Lower leg skin (tissue), 4 donors: ENCODE measurements at regions not wholly inside any gene's neighbourhood (a gene's known extent, or its start where the extent isn't known, plus 50 kb on each side); places are given as distances from the start of the nearest gene placed in this dataset.

Experiments used
- DNase-seq, 2 donors: peaks; one replicate each; pipeline ENCODE4 v3.0.0-alpha.2; 2019; ENCODE audit warnings: low spot score in 2 of 2
- H3K4me3 ChIP-seq: fragments of 200-600 bp; sonication (generic); 2 replicates; pipeline ENCODE4 v1.5.1; 2017; ENCODE audit warnings: mild to moderate bottlenecking, low read depth; ENCODE audit not compliant: poor library complexity, severe bottlenecking
- POLR2A ChIP-seq, 2 donors: fragments of 450-650 bp; IDR thresholded peaks; one replicate each; pipeline ENCODE4 v1.6.1; 2016 to 2017; ENCODE audit warnings: antibody characterized with exemption in 2 of 2, mild to moderate bottlenecking in 1 of 2, moderate library complexity in 1 of 2
- WGBS, 2 donors: methylation state at CpG; one replicate each; pipeline ENCODE4 v1.1.5; 2018; 5-methylcytosine and 5-hydroxymethylcytosine counted together
- intact Hi-C: fragments of 100-400 bp; cut with DNase I; formaldehyde crosslinking; loops from one replicate; pipeline ENCODE4 v1.15.0; 2023; ENCODE audit warnings: low total_unique reads
- TF ChIP-seq, protein P1 (sequence below), 3 donors: fragments of 450-650 bp; IDR thresholded peaks; one replicate each; pipeline ENCODE4 v1.5.1; 2016; ENCODE audit warnings: antibody characterized with exemption in 3 of 3, mild to moderate bottlenecking in 3 of 3, moderate library complexity in 2 of 3

DNA sequence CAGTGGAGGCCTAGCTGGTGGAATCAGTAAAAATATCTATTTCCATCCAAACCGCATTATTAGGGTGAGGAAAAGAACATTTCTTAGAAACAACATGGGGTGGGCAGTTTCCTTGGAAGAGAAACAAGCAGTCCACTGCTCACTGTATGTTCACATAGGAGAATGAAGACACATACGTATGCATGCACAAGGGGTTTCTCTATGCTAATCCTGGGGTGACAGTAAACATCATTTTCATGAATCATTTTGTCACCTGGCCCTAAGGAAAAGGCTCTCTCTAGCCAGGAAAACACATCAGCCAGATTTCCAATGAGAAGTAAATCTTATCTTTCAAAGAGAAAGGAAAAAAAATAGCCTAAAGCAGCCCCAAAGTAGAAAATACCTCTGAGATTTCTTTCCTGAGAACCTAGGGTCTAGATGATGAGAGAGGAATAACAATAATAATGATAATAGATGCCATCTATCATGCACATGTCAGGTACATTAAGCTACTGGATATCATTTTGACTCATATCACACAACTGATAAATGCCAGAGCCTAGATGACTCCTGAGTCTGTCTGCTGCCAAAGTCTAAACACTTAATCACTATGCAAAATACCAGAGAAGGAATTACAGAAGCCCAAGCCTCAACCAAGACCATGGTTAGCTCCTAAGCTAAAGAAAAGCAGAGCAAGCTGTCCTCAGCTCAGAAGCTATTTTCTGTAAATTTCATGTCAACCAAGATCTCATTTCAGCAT, 520.5 kb upstream of the TMPO start:
- H3K4me3 ChIP-seq: no peak overlapping the region
- WGBS, 2 donors: 83 to 85% methylated on average over 2 of the region's 2 CpGs
- DNase-seq: no peak
- TF ChIP-seq POLR2A (IDR thresholded peaks at IDR 0.05): no peak
- TF ChIP-seq, protein P1, sequence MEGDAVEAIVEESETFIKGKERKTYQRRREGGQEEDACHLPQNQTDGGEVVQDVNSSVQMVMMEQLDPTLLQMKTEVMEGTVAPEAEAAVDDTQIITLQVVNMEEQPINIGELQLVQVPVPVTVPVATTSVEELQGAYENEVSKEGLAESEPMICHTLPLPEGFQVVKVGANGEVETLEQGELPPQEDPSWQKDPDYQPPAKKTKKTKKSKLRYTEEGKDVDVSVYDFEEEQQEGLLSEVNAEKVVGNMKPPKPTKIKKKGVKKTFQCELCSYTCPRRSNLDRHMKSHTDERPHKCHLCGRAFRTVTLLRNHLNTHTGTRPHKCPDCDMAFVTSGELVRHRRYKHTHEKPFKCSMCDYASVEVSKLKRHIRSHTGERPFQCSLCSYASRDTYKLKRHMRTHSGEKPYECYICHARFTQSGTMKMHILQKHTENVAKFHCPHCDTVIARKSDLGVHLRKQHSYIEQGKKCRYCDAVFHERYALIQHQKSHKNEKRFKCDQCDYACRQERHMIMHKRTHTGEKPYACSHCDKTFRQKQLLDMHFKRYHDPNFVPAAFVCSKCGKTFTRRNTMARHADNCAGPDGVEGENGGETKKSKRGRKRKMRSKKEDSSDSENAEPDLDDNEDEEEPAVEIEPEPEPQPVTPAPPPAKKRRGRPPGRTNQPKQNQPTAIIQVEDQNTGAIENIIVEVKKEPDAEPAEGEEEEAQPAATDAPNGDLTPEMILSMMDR (IDR thresholded peaks at IDR 0.05): no peak
- intact Hi-C loops: no loop called here

DNA sequence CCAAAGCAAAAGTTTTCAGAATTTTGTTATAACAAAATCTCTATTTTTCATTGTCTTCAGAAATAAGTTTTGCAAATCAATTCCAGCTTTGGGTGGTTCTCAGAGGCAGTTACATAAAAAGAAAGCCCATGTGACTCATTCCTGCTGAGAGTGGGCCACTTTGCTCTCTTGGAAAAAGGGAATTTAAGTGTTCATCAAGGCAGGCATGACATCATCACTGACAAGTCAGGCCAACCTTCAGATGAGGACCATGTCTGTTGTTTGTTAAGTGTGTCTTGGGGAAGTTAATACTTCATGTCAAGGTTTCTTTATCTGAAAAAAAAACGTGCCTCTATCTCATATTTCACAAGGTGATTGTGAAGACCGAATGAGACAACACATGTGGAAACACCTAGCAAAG, 519.8 kb upstream of the TMPO start:
- H3K4me3 ChIP-seq: no peak overlapping the region
- intact Hi-C loops: no loop called here
- WGBS, 2 donors: 26 to 37% methylated on average over 2 of the region's 2 CpGs
- TF ChIP-seq, protein P1 (IDR thresholded peaks at IDR 0.05): no peak
- no peak for TF ChIP-seq POLR2A (IDR thresholded peaks at IDR 0.05)
- DNase-seq: no peak

DNA sequence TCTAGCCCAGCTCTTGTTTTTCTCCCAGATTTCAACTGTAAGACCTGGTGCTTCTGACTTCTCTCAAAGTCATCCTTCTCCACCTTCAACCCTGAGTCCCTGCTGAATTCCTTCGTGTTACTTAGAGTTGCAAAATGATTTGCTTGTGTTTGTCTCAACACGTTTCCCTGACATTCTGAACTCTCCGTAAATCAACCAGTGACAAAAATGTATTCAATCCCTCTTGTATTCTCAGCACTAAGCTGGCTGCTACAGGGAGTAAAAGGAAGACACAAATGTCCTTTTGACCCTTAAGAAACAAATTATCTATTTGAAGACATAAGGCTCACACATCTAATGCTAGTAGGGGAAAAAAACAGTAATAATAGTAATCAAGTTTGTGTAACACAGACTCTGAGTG, 514.0 kb upstream of the TMPO start:
- no peak overlapping the region for H3K4me3 ChIP-seq
- TF ChIP-seq, protein P1 (IDR thresholded peaks at IDR 0.05): no peak
- TF ChIP-seq POLR2A (IDR thresholded peaks at IDR 0.05): no peak
- intact Hi-C loops: no loop called here

DNA sequence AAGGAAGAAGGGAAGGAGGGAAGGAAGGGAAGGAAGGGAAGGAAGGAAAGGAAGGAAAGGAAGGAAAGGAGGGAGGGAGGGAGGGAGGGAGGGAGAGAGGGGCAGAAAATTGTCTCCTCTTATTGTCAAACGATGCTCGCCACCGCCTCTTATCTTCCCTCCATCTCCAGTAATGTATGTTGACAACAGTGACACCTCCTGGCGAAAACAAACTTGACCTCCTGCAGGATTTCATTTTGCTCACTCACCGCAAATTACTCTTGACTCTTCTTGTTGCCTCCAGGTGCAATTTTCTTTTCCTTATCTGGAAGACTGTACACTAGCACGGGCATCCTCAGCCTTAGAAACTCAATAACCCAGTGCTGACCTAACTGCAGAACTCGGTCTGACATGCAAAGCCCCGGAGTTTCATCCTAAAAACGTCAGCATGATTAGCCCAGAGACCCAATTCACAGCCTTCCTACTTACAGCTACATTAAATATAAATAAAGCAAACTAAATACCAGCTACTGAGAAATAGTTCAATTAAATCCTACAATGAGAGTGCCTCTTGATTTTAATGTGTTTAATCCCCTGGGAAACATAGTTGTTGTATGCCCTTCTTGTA, 512.4 kb upstream of the TMPO start:
- no peak overlapping the region for H3K4me3 ChIP-seq
- TF ChIP-seq POLR2A (IDR thresholded peaks at IDR 0.05): no peak
- TF ChIP-seq, protein P1 (IDR thresholded peaks at IDR 0.05): no peak
- DNase-seq: peak in 1 of 2 donors; percentile 61
- 28 to 29% methylated on average over 9 of the region's 9 CpGs for WGBS, 2 donors
- intact Hi-C loops: no loop called here

More for the DNA sequence above, 514.0 kb upstream of the TMPO start:
- WGBS, 2 donors: 40% methylated on average over 3 of the region's 3 CpGs
- no peak for DNase-seq

DNA sequence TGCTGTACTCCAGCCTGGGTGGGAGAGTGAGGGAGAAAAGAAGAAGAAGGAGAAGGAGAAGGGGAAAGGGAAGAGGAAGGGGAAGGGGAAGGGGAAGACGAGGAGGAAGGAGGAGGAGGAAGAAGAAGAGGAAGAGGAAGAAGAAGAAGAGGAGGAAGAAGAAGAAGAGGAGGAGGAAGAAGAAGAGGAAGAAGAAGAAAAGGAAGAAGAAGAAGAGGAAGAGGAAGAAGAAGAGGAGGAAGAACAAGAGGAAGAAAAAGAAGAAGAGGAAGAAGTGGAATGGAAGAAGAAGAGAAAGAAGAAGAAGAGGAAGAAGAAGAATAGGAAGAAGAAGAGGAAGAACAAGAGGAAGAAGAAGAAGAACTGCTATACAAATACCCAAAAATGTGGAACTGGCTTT, 507.4 kb upstream of the TMPO start:
- H3K4me3 ChIP-seq: no peak overlapping the region
- no peak for TF ChIP-seq POLR2A (IDR thresholded peaks at IDR 0.05)
- TF ChIP-seq, protein P1 (IDR thresholded peaks at IDR 0.05): no peak
- intact Hi-C loops: no loop called here
- no peak for DNase-seq
- 64 to 71% methylated on average over 1 of the region's 1 CpG for WGBS, 2 donors
